Adrenal gland (tissue), 5 donors: ENCODE measurements at regions not wholly inside any gene's neighbourhood (a gene's known extent, or its start where the extent isn't known, plus 50 kb on each side); places are given as distances from the start of the nearest gene placed in this dataset.

Experiments
- POLR2A ChIP-seq, 2 donors: fragments of 450-650 bp; IDR thresholded peaks; one replicate each; pipeline ENCODE4 v1.6.1; 2017; ENCODE audit warnings: antibody characterized with exemption in 2 of 2, mild to moderate bottlenecking in 2 of 2, moderate library complexity in 1 of 2
- TF ChIP-seq, protein P1 (sequence below), 6 experiments: fragments of 450-650 bp in 4 of 6; fragments of 200-600 bp in 2 of 6; sonication (generic) in 1 of 6; IDR thresholded peaks; 1 replicate in 5 of 6; 2 replicates in 1 of 6; pipeline versions ENCODE4 v1.5.1 to v1.8.0; 2016 to 2021; ENCODE audit warnings: antibody characterized with exemption in 6 of 6, mild to moderate bottlenecking in 2 of 6, moderate library complexity in 1 of 6
- donor health status: DM: no; HTN: no; CAD: no.

- TF ChIP-seq, protein P1, sequence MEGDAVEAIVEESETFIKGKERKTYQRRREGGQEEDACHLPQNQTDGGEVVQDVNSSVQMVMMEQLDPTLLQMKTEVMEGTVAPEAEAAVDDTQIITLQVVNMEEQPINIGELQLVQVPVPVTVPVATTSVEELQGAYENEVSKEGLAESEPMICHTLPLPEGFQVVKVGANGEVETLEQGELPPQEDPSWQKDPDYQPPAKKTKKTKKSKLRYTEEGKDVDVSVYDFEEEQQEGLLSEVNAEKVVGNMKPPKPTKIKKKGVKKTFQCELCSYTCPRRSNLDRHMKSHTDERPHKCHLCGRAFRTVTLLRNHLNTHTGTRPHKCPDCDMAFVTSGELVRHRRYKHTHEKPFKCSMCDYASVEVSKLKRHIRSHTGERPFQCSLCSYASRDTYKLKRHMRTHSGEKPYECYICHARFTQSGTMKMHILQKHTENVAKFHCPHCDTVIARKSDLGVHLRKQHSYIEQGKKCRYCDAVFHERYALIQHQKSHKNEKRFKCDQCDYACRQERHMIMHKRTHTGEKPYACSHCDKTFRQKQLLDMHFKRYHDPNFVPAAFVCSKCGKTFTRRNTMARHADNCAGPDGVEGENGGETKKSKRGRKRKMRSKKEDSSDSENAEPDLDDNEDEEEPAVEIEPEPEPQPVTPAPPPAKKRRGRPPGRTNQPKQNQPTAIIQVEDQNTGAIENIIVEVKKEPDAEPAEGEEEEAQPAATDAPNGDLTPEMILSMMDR (IDR thresholded peaks at IDR 0.05), result no peak
- TF ChIP-seq POLR2A (IDR thresholded peaks at IDR 0.05), result no peak
Measured at GRCh38 chr20:40326784-40327183, 362.3 kb downstream of the MAFB start.
